Breast epithelium (tissue), 4 donors: ENCODE measurements at regions not wholly inside any gene's neighbourhood (a gene's known extent, or its start where the extent isn't known, plus 50 kb on each side); places are given as distances from the start of the nearest gene placed in this dataset.

ENCODE experiments used
- DNase-seq, 2 donors: peaks; one replicate each; pipeline ENCODE4 v3.0.0-alpha.2; 2019; ENCODE audit warnings: low spot score in 2 of 2
- H3K27ac ChIP-seq, 2 donors: fragments of 200-600 bp; sonication (generic) in 1 of 2; one replicate each; pipeline ENCODE4 v1.5.1; 2016 to 2019; ENCODE audit warnings: mild to moderate bottlenecking in 1 of 2
- H3K27me3 ChIP-seq, 2 donors: fragments of 200-600 bp; sonication (generic) in 1 of 2; one replicate each; pipeline versions ENCODE4 v1.5.1 to v1.6.0; 2017 to 2019; ENCODE audit warnings: control low read depth in 1 of 2, mild to moderate bottlenecking in 1 of 2
- H3K36me3 ChIP-seq: fragments of 200-600 bp; one replicate; pipeline ENCODE4 v1.5.1; 2019
- H3K4me1 ChIP-seq, 2 donors: fragments of 200-600 bp; sonication (generic); one replicate each; pipeline ENCODE4 v1.5.1; 2016 to 2019; ENCODE audit warnings: control low read depth in 1 of 2
- H3K4me3 ChIP-seq, 3 donors: fragments of 200-600 bp; sonication (generic); 1 replicate in 2 of 3; 2 replicates in 1 of 3; pipeline ENCODE4 v1.5.1; 2016 to 2019; ENCODE audit warnings: mild to moderate bottlenecking in 3 of 3, moderate library complexity in 2 of 3
- H3K9me3 ChIP-seq, 2 donors: fragments of 200-600 bp; sonication (generic) in 1 of 2; one replicate each; pipeline ENCODE4 v1.5.1; 2016 to 2019; ENCODE audit warnings: control low read depth in 1 of 2
- POLR2A ChIP-seq: fragments of 450-650 bp; IDR thresholded peaks from one replicate; pipeline ENCODE4 v1.6.1; 2016; ENCODE audit warnings: antibody characterized with exemption, mild to moderate bottlenecking, moderate library complexity
- POLR2AphosphoS5 ChIP-seq, 3 donors: sonication (generic); formaldehyde crosslinking; IDR thresholded peaks; one replicate each; pipeline ENCODE4 v1.6.1; 2017; ENCODE audit warnings: antibody characterized with exemption in 3 of 3
- intact Hi-C: fragments of 100-400 bp; cut with DNase I; formaldehyde crosslinking; loops from one replicate; pipeline ENCODE4 v1.15.1; 2023; ENCODE audit warnings: low total_unique reads
- TF ChIP-seq, protein P1 (sequence below), 3 donors: fragments of 450-650 bp; IDR thresholded peaks; one replicate each; pipeline ENCODE4 v1.5.1; 2016 to 2017; ENCODE audit warnings: antibody characterized with exemption in 3 of 3, mild to moderate bottlenecking in 3 of 3, moderate library complexity in 3 of 3

DNA sequence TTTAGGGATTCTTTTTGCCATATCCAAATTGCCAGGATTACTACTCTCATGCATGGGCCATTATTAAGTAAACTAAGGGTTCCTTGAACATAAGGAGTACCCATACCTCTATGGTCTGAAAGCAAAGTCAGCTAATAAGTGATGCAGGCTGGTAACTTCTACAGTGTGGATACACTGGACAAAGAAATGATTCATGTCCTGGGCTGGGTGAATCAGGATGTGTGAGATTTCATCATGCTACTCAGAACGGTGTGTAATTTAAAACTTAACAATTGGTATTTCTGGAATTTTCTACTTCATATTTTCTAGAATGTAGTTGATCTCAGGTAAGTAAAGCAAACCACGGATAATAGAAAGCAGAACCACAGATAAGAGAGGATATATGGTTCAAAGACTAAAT, 428.8 kb downstream of the CHSY3 start:
- no peak for TF ChIP-seq POLR2A
- TF ChIP-seq POLR2AphosphoS5 (IDR thresholded peaks at IDR 0.05) = no peak
- TF ChIP-seq, protein P1, sequence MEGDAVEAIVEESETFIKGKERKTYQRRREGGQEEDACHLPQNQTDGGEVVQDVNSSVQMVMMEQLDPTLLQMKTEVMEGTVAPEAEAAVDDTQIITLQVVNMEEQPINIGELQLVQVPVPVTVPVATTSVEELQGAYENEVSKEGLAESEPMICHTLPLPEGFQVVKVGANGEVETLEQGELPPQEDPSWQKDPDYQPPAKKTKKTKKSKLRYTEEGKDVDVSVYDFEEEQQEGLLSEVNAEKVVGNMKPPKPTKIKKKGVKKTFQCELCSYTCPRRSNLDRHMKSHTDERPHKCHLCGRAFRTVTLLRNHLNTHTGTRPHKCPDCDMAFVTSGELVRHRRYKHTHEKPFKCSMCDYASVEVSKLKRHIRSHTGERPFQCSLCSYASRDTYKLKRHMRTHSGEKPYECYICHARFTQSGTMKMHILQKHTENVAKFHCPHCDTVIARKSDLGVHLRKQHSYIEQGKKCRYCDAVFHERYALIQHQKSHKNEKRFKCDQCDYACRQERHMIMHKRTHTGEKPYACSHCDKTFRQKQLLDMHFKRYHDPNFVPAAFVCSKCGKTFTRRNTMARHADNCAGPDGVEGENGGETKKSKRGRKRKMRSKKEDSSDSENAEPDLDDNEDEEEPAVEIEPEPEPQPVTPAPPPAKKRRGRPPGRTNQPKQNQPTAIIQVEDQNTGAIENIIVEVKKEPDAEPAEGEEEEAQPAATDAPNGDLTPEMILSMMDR (IDR thresholded peaks at IDR 0.05) = no peak

DNA sequence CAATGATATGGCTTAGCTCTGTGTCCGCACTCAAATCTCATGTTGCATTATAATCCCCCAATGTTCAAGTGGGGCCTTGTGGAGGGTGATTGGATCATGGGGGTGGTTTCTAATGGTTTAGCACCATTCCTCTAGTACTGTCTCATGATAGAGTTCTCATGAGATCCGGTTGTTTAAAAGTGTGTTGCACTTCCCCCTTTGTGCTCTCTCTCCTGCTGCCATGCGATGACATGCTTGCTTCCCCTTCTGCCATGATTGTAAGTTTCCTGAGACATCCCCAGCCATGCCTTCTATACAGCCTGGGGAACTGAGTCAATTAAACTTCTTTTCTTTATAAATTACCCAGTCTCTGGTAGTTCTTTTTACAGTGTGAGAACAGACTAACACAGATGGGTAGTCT, 427.1 kb downstream of the CHSY3 start:
- H3K27me3 ChIP-seq = no peaks in the 10 kb centered on the region
- H3K27ac ChIP-seq = no peak overlapping the region
- no peak overlapping the region for H3K4me3 ChIP-seq
- no peak for TF ChIP-seq POLR2A
- TF ChIP-seq POLR2AphosphoS5 (IDR thresholded peaks at IDR 0.05) = no peak
- TF ChIP-seq, protein P1 (IDR thresholded peaks at IDR 0.05) = no peak
- H3K36me3 ChIP-seq = no peaks in the 10 kb centered on the region
- H3K4me1 ChIP-seq = no peaks in the 10 kb centered on the region
- H3K9me3 ChIP-seq = no peaks in the 10 kb centered on the region
- intact Hi-C loops = no loop called here
- DNase-seq = no peak

More for the DNA sequence above, 428.8 kb downstream of the CHSY3 start:
- Histone ChIP-seq H3K4me1 (no peaks in the 10 kb centered on the region), H3K9me3 (no peaks in the 10 kb centered on the region), H3K4me3 (no peak overlapping the region), H3K27ac (no peak overlapping the region), H3K36me3 (no peaks in the 10 kb centered on the region), H3K27me3 (no peaks in the 10 kb centered on the region)
- intact Hi-C loops = no loop called here
- DNase-seq = no peak

DNA sequence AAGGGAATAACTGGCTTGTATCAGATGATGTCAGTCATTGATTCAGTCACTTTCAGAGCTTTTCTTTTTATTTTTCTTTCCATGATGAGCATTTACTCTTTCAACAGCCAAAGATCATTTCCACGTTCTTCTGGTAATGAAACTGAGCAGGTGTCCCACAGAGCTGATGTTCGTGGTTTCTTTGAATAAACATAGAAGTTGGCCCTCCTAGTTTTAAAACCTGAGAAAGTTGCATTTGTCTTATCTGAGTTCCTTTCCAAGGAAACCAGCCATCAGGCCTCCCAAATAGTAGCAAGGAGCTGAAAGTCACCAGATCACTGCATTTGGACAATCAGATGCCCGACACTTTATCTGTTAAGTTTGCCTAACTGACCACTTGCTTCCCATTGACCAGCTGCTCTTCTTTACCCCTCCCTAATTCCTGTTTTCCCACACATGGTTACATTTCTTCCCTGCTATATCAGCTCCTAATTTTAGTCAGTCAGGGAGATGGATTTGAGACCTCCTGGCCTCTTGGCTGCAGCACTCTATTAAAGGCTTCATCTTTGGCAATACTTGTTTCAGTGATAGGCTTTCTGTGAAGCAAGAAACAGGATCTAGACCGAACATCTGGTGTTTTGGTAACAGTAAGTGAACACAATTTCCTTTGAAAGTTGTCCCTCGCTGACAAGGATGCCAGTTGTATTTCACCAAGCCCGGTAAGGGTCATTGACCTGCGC, 420.8 kb downstream of the CHSY3 start:
- DNase-seq = no peak
- Histone ChIP-seq H3K4me1 (no peaks in the 10 kb centered on the region), H3K36me3 (no peaks in the 10 kb centered on the region), H3K27ac (no peak overlapping the region), H3K9me3 (no peaks in the 10 kb centered on the region), H3K27me3 (no peaks in the 10 kb centered on the region), H3K4me3 (no peak overlapping the region)
- intact Hi-C loops = no loop called here
- TF ChIP-seq POLR2AphosphoS5 (IDR thresholded peaks at IDR 0.05) (no peak), POLR2A (no peak)
- TF ChIP-seq, protein P1 (IDR thresholded peaks at IDR 0.05) = no peak

DNA sequence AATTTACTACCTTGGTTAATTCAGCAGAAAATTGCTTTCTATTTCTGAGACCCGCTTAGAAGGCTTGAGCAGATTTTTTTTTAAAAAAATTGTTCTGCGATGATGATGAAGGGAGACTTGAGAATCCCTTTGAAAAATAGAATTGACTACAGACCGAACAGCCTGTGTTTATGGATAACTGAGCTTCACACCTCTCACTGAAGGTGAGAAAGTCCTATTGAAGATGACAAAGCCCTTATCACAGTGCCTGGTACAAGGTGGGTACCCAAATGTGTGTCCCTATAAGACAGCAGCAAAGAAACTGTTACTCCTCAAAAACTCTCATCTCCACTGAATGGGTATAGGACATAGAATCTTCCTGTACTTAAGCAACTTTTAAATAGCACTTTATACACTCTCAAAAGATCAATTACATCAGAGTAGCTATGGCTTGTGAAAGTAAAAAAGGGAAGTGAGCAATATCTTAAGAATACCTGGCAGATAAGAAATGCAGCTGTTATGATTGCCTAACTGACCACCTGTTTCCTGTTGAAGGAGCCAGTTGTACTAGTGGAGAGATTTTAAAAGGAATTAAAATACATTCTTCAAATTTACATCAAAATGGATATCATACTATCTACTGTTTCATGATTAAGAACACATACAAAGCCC, 419.7 kb downstream of the CHSY3 start:
- intact Hi-C loops = no loop called here
- DNase-seq = no peak

DNA sequence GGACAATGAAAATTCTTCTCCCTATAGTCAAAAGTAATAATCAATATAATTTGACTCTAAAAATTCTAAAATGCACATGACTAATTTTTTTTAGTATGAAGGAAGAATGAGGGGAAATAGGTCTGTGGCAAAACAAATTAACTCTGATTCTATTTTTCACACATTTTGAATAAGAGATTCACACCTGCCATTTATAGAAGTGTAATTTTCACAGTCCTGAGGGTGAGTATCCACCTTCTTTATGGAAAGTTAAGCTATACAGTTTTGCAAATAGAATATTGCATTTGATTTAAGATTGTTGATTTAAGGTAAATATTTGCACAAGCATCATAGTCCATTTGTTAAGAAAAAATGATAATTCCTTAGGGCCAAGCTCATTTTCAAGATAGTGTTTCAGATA, 417.7 kb downstream of the CHSY3 start:
- H3K36me3 ChIP-seq = no peaks in the 10 kb centered on the region
- no peak overlapping the region for H3K4me3 ChIP-seq
- intact Hi-C loops = no loop called here
- H3K27ac ChIP-seq = no peak overlapping the region
- no peaks in the 10 kb centered on the region for H3K9me3 ChIP-seq
- H3K27me3 ChIP-seq = no peaks in the 10 kb centered on the region
- no peak for DNase-seq
- TF ChIP-seq POLR2A (no peak), POLR2AphosphoS5 (IDR thresholded peaks at IDR 0.05) (no peak)
- TF ChIP-seq, protein P1 (IDR thresholded peaks at IDR 0.05) = no peak
- no peaks in the 10 kb centered on the region for H3K4me1 ChIP-seq

More for the DNA sequence above, 419.7 kb downstream of the CHSY3 start:
- H3K27ac ChIP-seq = no peak overlapping the region
- no peak for TF ChIP-seq POLR2A
- TF ChIP-seq POLR2AphosphoS5 (IDR thresholded peaks at IDR 0.05) = no peak
- TF ChIP-seq, protein P1 (IDR thresholded peaks at IDR 0.05) = no peak
- no peaks in the 10 kb centered on the region for H3K4me1 ChIP-seq
- H3K27me3 ChIP-seq = no peaks in the 10 kb centered on the region
- no peaks in the 10 kb centered on the region for H3K36me3 ChIP-seq
- no peaks in the 10 kb centered on the region for H3K9me3 ChIP-seq
- H3K4me3 ChIP-seq = no peak overlapping the region
